ENCODE measurements at regions not wholly inside any gene's neighbourhood (a gene's known extent, or its start where the extent isn't known, plus 50 kb on each side); places are given as distances from the start of the nearest gene placed in this dataset.

GRCh38 chr6:99818161-99818560 is 175.9 kb downstream of the MCHR2 start:
- TF ChIP-seq CTCF (IDR thresholded peaks at IDR 0.05) (no peak), POLR2A (IDR thresholded peaks at IDR 0.05) (no peak)

Data from testis (tissue), 2 donors.